ENCODE measurements at regions not wholly inside any gene's neighbourhood (a gene's known extent, or its start where the extent isn't known, plus 50 kb on each side); places are given as distances from the start of the nearest gene placed in this dataset.

- TF ChIP-seq POLR2A (IDR thresholded peaks at IDR 0.05; ENCODE audit: low read depth, low read length) (no peak), POLR2AphosphoS5 (IDR thresholded peaks at IDR 0.05; ENCODE audit: low read depth, low read length) (no peak), TAF1 (IDR thresholded peaks at IDR 0.05; ENCODE audit: borderline replicate concordance, low read depth, low read length) (no peak)
Observed at GRCh38 chr10:44047361-44047760, 337.5 kb downstream of the CXCL12 start.

All from GM12892 (cell line).